Right atrium auricular region (tissue), 2 donors: ENCODE measurements at regions not wholly inside any gene's neighbourhood (a gene's known extent, or its start where the extent isn't known, plus 50 kb on each side); places are given as distances from the start of the nearest gene placed in this dataset.

Experiments
- DNase-seq: peaks from one replicate; pipeline ENCODE4 v3.0.0-alpha.2; 2019; ENCODE audit warnings: low spot score
- H3K27ac ChIP-seq, 2 donors: fragments of 200-600 bp; sonication (generic); 1 replicate in 1 of 2; 2 replicates in 1 of 2; pipeline ENCODE4 v1.5.1; 2016 to 2019
- H3K27me3 ChIP-seq, 2 donors: fragments of 200-600 bp; sonication (generic); one replicate each; pipeline versions ENCODE4 v1.5.1 to v1.6.0; 2017 to 2019
- H3K36me3 ChIP-seq: fragments of 200-600 bp; sonication (generic); one replicate; pipeline ENCODE4 v1.5.1; 2016
- H3K4me1 ChIP-seq, 2 donors: fragments of 200-600 bp; sonication (generic); one replicate each; pipeline versions ENCODE4 v1.5.1 to v1.6.0; 2017 to 2019
- H3K4me3 ChIP-seq, 2 donors: fragments of 200-600 bp; sonication (generic); 1 replicate in 1 of 2; 2 replicates in 1 of 2; pipeline ENCODE4 v1.5.1; 2017 to 2019; ENCODE audit warnings: mild to moderate bottlenecking in 1 of 2, moderate library complexity in 1 of 2
- H3K9me3 ChIP-seq, 2 donors: fragments of 200-600 bp; sonication (generic); one replicate each; pipeline ENCODE4 v1.5.1; 2019
- TF ChIP-seq, protein P1 (sequence below), 2 donors: fragments of 200-600 bp; sonication (generic); IDR thresholded peaks; one replicate each; pipeline ENCODE4 v1.5.1; 2019; ENCODE audit warnings: antibody characterized with exemption in 2 of 2

GRCh38 chr5:153223376-153223775, 267.1 kb upstream of the GRIA1 start:
- no peaks in the 10 kb centered on the region for H3K36me3 ChIP-seq
- no peak overlapping the region for H3K27ac ChIP-seq
- H3K4me3 ChIP-seq = no peak overlapping the region
- H3K27me3 ChIP-seq = no peaks in the 10 kb centered on the region
- H3K9me3 ChIP-seq = no peaks in the 10 kb centered on the region
- no peaks in the 10 kb centered on the region for H3K4me1 ChIP-seq
- no peak for DNase-seq
- TF ChIP-seq, protein P1, sequence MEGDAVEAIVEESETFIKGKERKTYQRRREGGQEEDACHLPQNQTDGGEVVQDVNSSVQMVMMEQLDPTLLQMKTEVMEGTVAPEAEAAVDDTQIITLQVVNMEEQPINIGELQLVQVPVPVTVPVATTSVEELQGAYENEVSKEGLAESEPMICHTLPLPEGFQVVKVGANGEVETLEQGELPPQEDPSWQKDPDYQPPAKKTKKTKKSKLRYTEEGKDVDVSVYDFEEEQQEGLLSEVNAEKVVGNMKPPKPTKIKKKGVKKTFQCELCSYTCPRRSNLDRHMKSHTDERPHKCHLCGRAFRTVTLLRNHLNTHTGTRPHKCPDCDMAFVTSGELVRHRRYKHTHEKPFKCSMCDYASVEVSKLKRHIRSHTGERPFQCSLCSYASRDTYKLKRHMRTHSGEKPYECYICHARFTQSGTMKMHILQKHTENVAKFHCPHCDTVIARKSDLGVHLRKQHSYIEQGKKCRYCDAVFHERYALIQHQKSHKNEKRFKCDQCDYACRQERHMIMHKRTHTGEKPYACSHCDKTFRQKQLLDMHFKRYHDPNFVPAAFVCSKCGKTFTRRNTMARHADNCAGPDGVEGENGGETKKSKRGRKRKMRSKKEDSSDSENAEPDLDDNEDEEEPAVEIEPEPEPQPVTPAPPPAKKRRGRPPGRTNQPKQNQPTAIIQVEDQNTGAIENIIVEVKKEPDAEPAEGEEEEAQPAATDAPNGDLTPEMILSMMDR (IDR thresholded peaks at IDR 0.05) = no peak

GRCh38 chr5:153224651-153225050, 265.8 kb upstream of the GRIA1 start:
- TF ChIP-seq, protein P1 (IDR thresholded peaks at IDR 0.05) = no peak

DNA sequence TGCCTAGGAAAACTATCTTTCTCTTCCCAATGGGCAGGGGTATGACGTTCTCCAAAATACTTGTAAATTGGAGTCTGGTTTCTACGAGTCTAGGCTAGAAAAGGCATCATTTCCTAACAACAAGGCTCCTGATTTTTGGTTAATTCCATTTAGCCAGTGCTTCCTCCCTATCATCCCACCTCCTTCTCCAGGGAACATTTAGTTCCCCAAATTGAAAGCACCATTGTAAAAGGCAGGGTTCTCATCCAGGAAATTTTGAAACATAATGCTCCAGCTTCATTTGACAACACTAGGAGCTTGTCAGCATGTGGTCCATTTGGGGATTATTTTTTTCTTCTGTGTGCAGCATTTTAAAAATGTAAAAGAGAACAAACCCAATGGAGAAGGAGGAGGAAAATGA, 256.5 kb upstream of the GRIA1 start:
- no peak for DNase-seq
- no peaks in the 10 kb centered on the region for H3K27me3 ChIP-seq
- H3K4me1 ChIP-seq = no peaks in the 10 kb centered on the region
- H3K27ac ChIP-seq = no peak overlapping the region
- H3K9me3 ChIP-seq = no peaks in the 10 kb centered on the region
- TF ChIP-seq, protein P1 (IDR thresholded peaks at IDR 0.05) = no peak
- H3K36me3 ChIP-seq = no peaks in the 10 kb centered on the region
- H3K4me3 ChIP-seq = no peak overlapping the region

More at GRCh38 chr5:153224651-153225050, 265.8 kb upstream of the GRIA1 start:
- Histone ChIP-seq H3K36me3 (no peaks in the 10 kb centered on the region), H3K9me3 (no peaks in the 10 kb centered on the region), H3K27ac (no peak overlapping the region), H3K4me1 (no peaks in the 10 kb centered on the region), H3K4me3 (no peak overlapping the region), H3K27me3 (no peaks in the 10 kb centered on the region)
- DNase-seq = no peak

DNA sequence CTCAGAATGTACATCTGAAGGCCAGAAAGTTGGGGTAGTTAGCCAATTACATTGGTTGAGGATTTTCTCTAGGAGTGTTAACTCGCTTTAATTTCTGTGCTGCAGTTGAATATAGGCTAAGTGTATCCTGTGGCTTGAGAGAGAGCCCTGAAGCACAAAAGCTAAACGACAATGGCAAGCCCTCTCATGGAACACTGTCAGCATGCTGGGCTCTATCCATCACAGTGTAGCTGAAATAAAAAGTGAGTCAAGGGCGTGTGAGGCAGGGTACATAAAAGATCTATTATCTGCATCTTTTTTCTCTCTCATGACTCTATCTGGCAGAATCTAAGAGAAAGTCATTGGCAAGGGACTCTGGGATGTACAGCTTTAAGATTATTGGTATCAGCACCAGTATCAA, 254.2 kb upstream of the GRIA1 start:
- Histone ChIP-seq H3K27ac (no peak overlapping the region), H3K4me1 (no peaks in the 10 kb centered on the region), H3K4me3 (no peak overlapping the region), H3K9me3 (no peaks in the 10 kb centered on the region), H3K36me3 (no peaks in the 10 kb centered on the region), H3K27me3 (no peaks in the 10 kb centered on the region)
- no peak for DNase-seq
- TF ChIP-seq, protein P1 (IDR thresholded peaks at IDR 0.05) = no peak

GRCh38 chr5:153237671-153238332, 252.7 kb upstream of the GRIA1 start:
- DNase-seq = no peak
- TF ChIP-seq, protein P1 (IDR thresholded peaks at IDR 0.05) = no peak
- Histone ChIP-seq H3K9me3 (no peaks in the 10 kb centered on the region), H3K4me3 (no peak overlapping the region), H3K36me3 (no peaks in the 10 kb centered on the region), H3K27me3 (no peaks in the 10 kb centered on the region), H3K4me1 (no peaks in the 10 kb centered on the region), H3K27ac (no peak overlapping the region)

DNA sequence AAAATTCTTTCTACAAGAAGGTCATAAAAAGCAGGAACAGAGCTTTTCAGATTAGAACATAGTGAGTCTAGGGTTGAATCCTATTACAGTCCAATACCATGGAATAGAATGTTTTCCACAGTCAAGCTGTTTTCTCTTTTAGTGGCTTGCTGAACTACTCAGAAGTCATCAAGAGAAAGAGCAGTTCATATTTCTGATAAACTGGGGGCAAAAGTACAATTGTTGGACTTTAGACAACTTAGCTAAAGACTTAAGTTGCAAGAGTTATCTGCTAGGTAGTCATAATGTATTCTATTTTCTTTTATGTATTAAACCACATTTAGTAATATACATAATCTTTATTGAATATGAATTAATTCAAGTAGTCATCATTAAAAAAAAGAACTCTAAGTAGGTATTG, 233.1 kb upstream of the GRIA1 start:
- Histone ChIP-seq H3K4me3 (no peak overlapping the region), H3K36me3 (no peaks in the 10 kb centered on the region), H3K27ac (no peak overlapping the region), H3K4me1 (no peaks in the 10 kb centered on the region), H3K9me3 (no peaks in the 10 kb centered on the region), H3K27me3 (no peaks in the 10 kb centered on the region)
- no peak for DNase-seq
- TF ChIP-seq, protein P1 (IDR thresholded peaks at IDR 0.05) = no peak
